ENCODE measurements at regions not wholly inside any gene's neighbourhood (a gene's known extent, or its start where the extent isn't known, plus 50 kb on each side); places are given as distances from the start of the nearest gene placed in this dataset.

- H3K27me3 ChIP-seq (ENCODE audit: control insufficient read depth in 2 of 2, insufficient read depth in 2 of 2, low read length in 2 of 2), result no peaks in the 10 kb centered on the region
- no peak for ATAC-seq
- TF ChIP-seq MED1 (CRISPR knock-in tag; IDR thresholded peaks at IDR 0.05; ENCODE audit: borderline replicate concordance), result no peak
- no peak for TF ChIP-seq CREB5 (CRISPR knock-in tag; IDR thresholded peaks at IDR 0.05)
- no peak for TF ChIP-seq PHF21A (IDR thresholded peaks at IDR 0.05; ENCODE audit: borderline replicate concordance, low read depth)
- TF ChIP-seq HMGXB4 (CRISPR knock-in tag; IDR thresholded peaks at IDR 0.05), result no peak
- no peak for TF ChIP-seq TEAD4 (IDR thresholded peaks at IDR 0.05; ENCODE audit: low read length)
- TF ChIP-seq TEAD4 (CRISPR knock-in tag; IDR thresholded peaks at IDR 0.05; ENCODE audit: borderline replicate concordance), result no peak
- no peak for TF ChIP-seq ARID3A (IDR thresholded peaks at IDR 0.05; ENCODE audit: borderline replicate concordance, low read depth, low read length)
- no peak for TF ChIP-seq KLF16 (IDR thresholded peaks at IDR 0.05)
- no peak for TF ChIP-seq ZSCAN29 (IDR thresholded peaks at IDR 0.05)
- TF ChIP-seq ZNF431 (CRISPR knock-in tag; IDR thresholded peaks at IDR 0.05), result no peak
- TF ChIP-seq THRB (CRISPR knock-in tag; conservative IDR thresholded peaks at IDR 0.05), result no peak
These were observed 96.3 kb downstream of the EOMES start for GRCh38 chr3:27625864-27626263.

More at GRCh38 chr3:27625864-27626263, 96.3 kb downstream of the EOMES start:
- POLR2A ChIA-PET, result no interaction called here
- H3K36me3 ChIP-seq (ENCODE audit: control insufficient read depth, insufficient read depth, low read length), result no peaks in the 10 kb centered on the region
- no peak overlapping the region for H3K4me2 ChIP-seq (ENCODE audit: insufficient read depth, low read length)
- FAIRE-seq (no peak), DNase-seq (ENCODE audit: extremely low read depth in 1 of 4, low spot score in 3 of 4) (no peak)
- CTCF ChIA-PET (ENCODE audit: low intra/inter-chr PET ratio), result no interaction called here
- H3K79me2 ChIP-seq (ENCODE audit: control insufficient read depth, insufficient read depth, low read length), result no peaks in the 10 kb centered on the region
- in situ Hi-C loops (cut with MboI), result no loop called here
- no peak overlapping the region for H3K9ac ChIP-seq (ENCODE audit: insufficient read depth in 1 of 2, low read depth in 2 of 2, low read length in 2 of 2)
- no peaks in the 10 kb centered on the region for H3K9me1 ChIP-seq (ENCODE audit: control insufficient read depth, insufficient read depth, low read length)
- no TSS peak for BruUV-seq (replicated peaks)
- H4K20me1 ChIP-seq (replicated peaks; ENCODE audit: control insufficient read depth, insufficient read depth, low read length), result no peaks in the 10 kb centered on the region
- 0 out of 2 replicates have a peak, but pooled peaks cover 2% of the 10 kb centered on the region for H3K9me3 ChIP-seq (replicated peaks; ENCODE audit: control insufficient read depth, insufficient read depth, low read depth, low read length)
- H3K4me3 ChIP-seq, result no peak overlapping the region
- intact Hi-C loops (cut with micrococcal nuclease), result no loop called here
- no peak overlapping the region for H3K27ac ChIP-seq (ENCODE audit: extremely low read depth, low read depth, low read length)
- no peaks in the 10 kb centered on the region for H3K4me1 ChIP-seq (replicated peaks in 1 of 2; ENCODE audit: control insufficient read depth in 2 of 2, insufficient read depth in 2 of 2, low read length in 2 of 2)
- H2AFZ ChIP-seq (ENCODE audit: low read depth, low read length), result no peak overlapping the region
- WGBS (ENCODE audit: insufficient coverage, low coverage, missing lambda C conversion rate), result 0% methylated on average over 3 of the region's 3 CpGs
